ENCODE measurements at regions not wholly inside any gene's neighbourhood (a gene's known extent, or its start where the extent isn't known, plus 50 kb on each side); places are given as distances from the start of the nearest gene placed in this dataset.

DNA sequence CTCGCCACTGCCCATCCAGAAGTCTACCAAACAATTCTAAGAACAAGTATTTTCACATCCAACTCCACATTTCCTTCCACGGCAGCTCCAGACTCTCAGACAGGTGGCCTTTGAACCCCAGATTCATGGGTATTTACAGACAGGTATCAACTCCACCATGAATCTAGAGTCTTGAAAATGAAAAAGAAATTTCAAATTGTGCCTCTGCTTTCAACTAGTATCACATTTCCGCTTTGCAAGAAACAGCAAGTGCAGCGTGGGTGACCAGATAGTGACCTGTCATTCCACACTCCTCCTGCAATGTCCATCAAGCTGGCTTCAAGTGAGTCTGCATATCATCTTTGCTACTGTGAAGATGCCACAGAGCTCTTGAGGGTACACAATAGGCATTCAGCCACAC is 232.4 kb upstream of the RPL38 start (continued):
- TF ChIP-seq ZMYM3 (CRISPR knock-in tag; IDR thresholded peaks at IDR 0.05), result no peak
- no peak for TF ChIP-seq ZSCAN25 (CRISPR knock-in tag; IDR thresholded peaks at IDR 0.05)
- TF ChIP-seq SNAPC2 (CRISPR knock-in tag; IDR thresholded peaks at IDR 0.05), result no peak
- TF ChIP-seq NCOR1 (IDR thresholded peaks at IDR 0.05; ENCODE audit: borderline replicate concordance, low read length), result no peak
- no peak for TF ChIP-seq JDP2 (CRISPR knock-in tag; IDR thresholded peaks at IDR 0.05; ENCODE audit: borderline replicate concordance)
- TF ChIP-seq, protein P1, sequence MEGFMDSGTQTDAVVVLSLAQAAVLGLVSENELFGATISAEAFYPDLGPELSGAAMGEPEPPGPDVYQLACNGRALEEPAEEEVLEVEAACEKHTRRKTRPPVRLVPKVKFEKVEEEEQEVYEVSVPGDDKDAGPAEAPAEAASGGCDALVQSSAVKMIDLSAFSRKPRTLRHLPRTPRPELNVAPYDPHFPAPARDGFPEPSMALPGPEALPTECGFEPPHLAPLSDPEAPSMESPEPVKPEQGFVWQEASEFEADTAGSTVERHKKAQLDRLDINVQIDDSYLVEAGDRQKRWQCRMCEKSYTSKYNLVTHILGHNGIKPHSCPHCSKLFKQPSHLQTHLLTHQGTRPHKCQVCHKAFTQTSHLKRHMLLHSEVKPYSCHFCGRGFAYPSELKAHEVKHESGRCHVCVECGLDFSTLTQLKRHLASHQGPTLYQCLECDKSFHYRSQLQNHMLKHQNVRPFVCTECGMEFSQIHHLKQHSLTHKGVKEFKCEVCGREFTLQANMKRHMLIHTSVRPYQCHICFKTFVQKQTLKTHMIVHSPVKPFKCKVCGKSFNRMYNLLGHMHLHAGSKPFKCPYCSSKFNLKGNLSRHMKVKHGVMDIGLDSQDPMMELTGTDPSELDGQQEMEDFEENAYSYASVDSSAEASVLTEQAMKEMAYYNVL (CRISPR knock-in tag; IDR thresholded peaks at IDR 0.05; ENCODE audit: borderline replicate concordance), result no peak
- no peak for TF ChIP-seq ZNF546 (CRISPR knock-in tag; conservative IDR thresholded peaks at IDR 0.05)
- TF ChIP-seq LRRFIP1 (CRISPR knock-in tag; conservative IDR thresholded peaks at IDR 0.05), result no peak

DNA sequence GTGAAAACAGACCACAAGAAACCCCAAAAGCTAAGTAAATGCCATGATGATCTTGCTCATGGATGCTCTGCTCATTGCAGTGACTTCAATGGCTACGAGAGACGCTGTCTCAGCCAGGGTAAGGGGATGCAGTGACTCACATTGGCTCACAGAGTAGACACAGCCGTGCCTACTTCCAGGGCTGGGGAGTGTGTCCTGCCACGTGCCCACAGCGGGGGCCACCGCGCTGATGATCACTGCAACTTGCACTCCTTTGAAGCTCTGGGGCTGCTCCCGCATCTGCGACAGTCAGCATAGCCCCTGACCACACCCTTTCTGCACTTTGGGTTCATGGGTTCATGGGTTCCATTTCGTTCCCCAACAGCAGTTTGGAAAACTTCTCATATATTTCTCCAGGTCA is 231.4 kb upstream of the RPL38 start:
- TF ChIP-seq LCORL (IDR thresholded peaks at IDR 0.05), result no peak
- no peak for TF ChIP-seq LCORL (CRISPR knock-in tag; IDR thresholded peaks at IDR 0.05)
- no peak for TF ChIP-seq NFE2L1 (CRISPR knock-in tag; IDR thresholded peaks at IDR 0.05; ENCODE audit: borderline replicate concordance)
- TF ChIP-seq ZNF780A (CRISPR knock-in tag; IDR thresholded peaks at IDR 0.05), result no peak
- TF ChIP-seq ZFP36L2 (CRISPR knock-in tag; IDR thresholded peaks at IDR 0.05), result no peak
- TF ChIP-seq HMG20B (CRISPR knock-in tag; conservative IDR thresholded peaks at IDR 0.05), result no peak
- no peak for TF ChIP-seq MZF1 (CRISPR knock-in tag; IDR thresholded peaks at IDR 0.05; ENCODE audit: borderline replicate concordance)
- TF ChIP-seq ZNF562 (CRISPR knock-in tag; IDR thresholded peaks at IDR 0.05; ENCODE audit: borderline replicate concordance), result no peak
- TF ChIP-seq ZNF746 (CRISPR knock-in tag; IDR thresholded peaks at IDR 0.05), result no peak
- no peak for TF ChIP-seq SP2 (CRISPR knock-in tag; IDR thresholded peaks at IDR 0.05)
- TF ChIP-seq ZFAT (CRISPR knock-in tag; conservative IDR thresholded peaks at IDR 0.05), result no peak
- TF ChIP-seq MBD4 (IDR thresholded peaks at IDR 0.05; ENCODE audit: borderline replicate concordance, low read length), result no peak
- no peak overlapping the region for H3K4me3 ChIP-seq (replicated peaks in 1 of 3; ENCODE audit: insufficient read depth in 1 of 3, low read depth in 2 of 3, low read length in 3 of 3)
- H2AFZ ChIP-seq (ENCODE audit: low read length), result no peak overlapping the region
- intact Hi-C loops (cut with micrococcal nuclease; ENCODE audit: unreplicated experiment), result no loop called here
- no peak overlapping the region for H3K27ac ChIP-seq (ENCODE audit: extremely low read length, insufficient read depth, low read length)
- H4K20me1 ChIP-seq (ENCODE audit: insufficient read depth, low read length), result no peaks in the 10 kb centered on the region; the same call in 1 of the 2 replicates
- no peaks in the 10 kb centered on the region for H3K9me3 ChIP-seq (ENCODE audit: low read length)
- peaks cover 5 to 65% of the 10 kb centered on the region in 2 experiments; a peak in 4 of 5 replicates for H3K27me3 ChIP-seq (ENCODE audit: control insufficient read depth in 1 of 2, insufficient read depth in 2 of 2, low read length in 2 of 2)
- no peaks in the 10 kb centered on the region for H3K79me2 ChIP-seq (ENCODE audit: insufficient read depth, low read length)
- no peak overlapping the region for H3K9ac ChIP-seq (ENCODE audit: insufficient read depth, low read depth, low read length)
- no TSS peak for BruUV-seq (replicated peaks)
- FAIRE-seq (no peak), ATAC-seq (no peak), DNase-seq (ENCODE audit: low spot score) (no peak)
- H3K4me2 ChIP-seq (ENCODE audit: low read depth, low read length), result no peak overlapping the region
- no peaks in the 10 kb centered on the region for H3K4me1 ChIP-seq (ENCODE audit: insufficient read depth, low read length)
- 14% methylated on average over 5 of the region's 10 CpGs for WGBS (ENCODE audit: low lambda C conversion rate)
- in situ Hi-C loops (cut with HindIII; ENCODE audit: extremely low pct_ligation_motif_present, low pct_unique_long_range_greater_than_20kb), result loop anchor here (25.0 kb wide), 1 partner anchor 535 kb away; no protein-coding TSS in a partner anchor
- no peaks in the 10 kb centered on the region for H3K36me3 ChIP-seq (replicated peaks in 1 of 2; ENCODE audit: control insufficient read depth in 1 of 2, insufficient read depth in 2 of 2, low read length in 2 of 2)
- ChIA-PET CTCF (ENCODE audit: low intra/inter-chr PET ratio, low total read pairs) (no interaction called here), POLR2A (no interaction called here)

All from HepG2 (cell line).